Head of caudate nucleus (tissue), 42 donors: ENCODE measurements at regions not wholly inside any gene's neighbourhood (a gene's known extent, or its start where the extent isn't known, plus 50 kb on each side); places are given as distances from the start of the nearest gene placed in this dataset.
"Not testable (repeated sequence)": the region's sequence is repeated elsewhere in the genome, so short reads cannot be mapped to it uniquely, and the experiment has no call there.

Experiments used
- DNase-seq, 42 donors: peaks; one replicate each; pipeline versions ENCODE4 v3.0.0 to v3.0.0-alpha.2; 2020 to 2021; ENCODE audit warnings: mixed read lengths in 7 of 42
- intact Hi-C: fragments of 100-400 bp; cut with DNase I; formaldehyde crosslinking; loops from one replicate; pipeline ENCODE4 v1.15.0; 2022

- no peak for DNase-seq
- intact Hi-C loops: no loop called here
These were observed 993.1 kb upstream of the MANEA start for GRCh38 chr6:94584211-94584610.

GRCh38 chr6:94570581-94570980 is 1006.8 kb upstream of the MANEA start:
- intact Hi-C loops: no loop called here
- peak in 34 of 42 donors; percentile 7 to 71 (median 43) for DNase-seq

GRCh38 chr6:94562846-94563245 is 1014.5 kb upstream of the MANEA start:
- DNase-seq: no peak
- intact Hi-C loops: no loop called here

- intact Hi-C loops: no loop called here
- no peak for DNase-seq
These were observed 1017.4 kb upstream of the MANEA start for GRCh38 chr6:94559829-94560537.

- intact Hi-C loops, DNase-seq: not testable (repeated sequence)
These were observed 1020.1 kb upstream of the MANEA start for GRCh38 chr6:94557207-94557606.

- intact Hi-C loops: no loop called here
- no peak for DNase-seq
These were observed 1029.1 kb upstream of the MANEA start for GRCh38 chr6:94548201-94548600.

- intact Hi-C loops: no loop called here
- no peak for DNase-seq
These were observed 1041.5 kb upstream of the MANEA start for GRCh38 chr6:94535798-94536197.

GRCh38 chr6:94511502-94512088 is 1065.7 kb upstream of the MANEA start:
- intact Hi-C loops: no loop called here
- DNase-seq: no peak

GRCh38 chr6:94510877-94511276 is 1066.5 kb upstream of the MANEA start:
- intact Hi-C loops: no loop called here
- DNase-seq: peak in 1 of 42 donors; percentile 11

- intact Hi-C loops: no loop called here
- no peak for DNase-seq
These were observed 1075.8 kb upstream of the MANEA start for GRCh38 chr6:94501516-94501915.

- no peak for DNase-seq
- intact Hi-C loops: no loop called here
These were observed 1078.7 kb upstream of the EPHA7 start for GRCh38 chr6:94498099-94498498.

- intact Hi-C loops: no loop called here
These were observed 1075.1 kb upstream of the EPHA7 start for GRCh38 chr6:94494500-94494899.

GRCh38 chr6:94487371-94487770 is 1068.0 kb upstream of the EPHA7 start:
- intact Hi-C loops: no loop called here

More at GRCh38 chr6:94494500-94494899, 1075.1 kb upstream of the EPHA7 start:
- no peak for DNase-seq

GRCh38 chr6:94478133-94479005 is 1059.0 kb upstream of the EPHA7 start:
- DNase-seq: no peak
- intact Hi-C loops: no loop called here

More at GRCh38 chr6:94487371-94487770, 1068.0 kb upstream of the EPHA7 start:
- DNase-seq: no peak

GRCh38 chr6:94468830-94469229 is 1049.5 kb upstream of the EPHA7 start:
- DNase-seq: no peak
- intact Hi-C loops: no loop called here

- DNase-seq: no peak
- intact Hi-C loops: no loop called here
These were observed 1044.7 kb upstream of the EPHA7 start for GRCh38 chr6:94464018-94464510.

GRCh38 chr6:94463306-94463705 is 1043.9 kb upstream of the EPHA7 start:
- intact Hi-C loops: no loop called here
- DNase-seq: no peak

- intact Hi-C loops: no loop called here
- no peak for DNase-seq
These were observed 1042.9 kb upstream of the EPHA7 start for GRCh38 chr6:94462231-94462630.

- DNase-seq: no peak
- intact Hi-C loops: no loop called here
These were observed 1036.9 kb upstream of the EPHA7 start for GRCh38 chr6:94456266-94456665.

GRCh38 chr6:94454231-94454630 is 1034.9 kb upstream of the EPHA7 start:
- intact Hi-C loops: no loop called here
- DNase-seq: no peak
